Lower leg skin (tissue), 4 donors: ENCODE measurements at regions not wholly inside any gene's neighbourhood (a gene's known extent, or its start where the extent isn't known, plus 50 kb on each side); places are given as distances from the start of the nearest gene placed in this dataset.

Experiments used
- DNase-seq, 2 donors: peaks; one replicate each; pipeline ENCODE4 v3.0.0-alpha.2; 2019; ENCODE audit warnings: low spot score in 2 of 2
- H3K4me3 ChIP-seq: fragments of 200-600 bp; sonication (generic); 2 replicates; pipeline ENCODE4 v1.5.1; 2017; ENCODE audit warnings: mild to moderate bottlenecking, low read depth; ENCODE audit not compliant: poor library complexity, severe bottlenecking
- CTCF ChIP-seq, 3 donors: fragments of 450-650 bp; IDR thresholded peaks; one replicate each; pipeline ENCODE4 v1.5.1; 2016; ENCODE audit warnings: antibody characterized with exemption in 3 of 3, mild to moderate bottlenecking in 3 of 3, moderate library complexity in 2 of 3
- POLR2A ChIP-seq, 2 donors: fragments of 450-650 bp; IDR thresholded peaks; one replicate each; pipeline ENCODE4 v1.6.1; 2016 to 2017; ENCODE audit warnings: antibody characterized with exemption in 2 of 2, mild to moderate bottlenecking in 1 of 2, moderate library complexity in 1 of 2
- WGBS, 2 donors: methylation state at CpG; one replicate each; pipeline ENCODE4 v1.1.5; 2018; 5-methylcytosine and 5-hydroxymethylcytosine counted together
- intact Hi-C: fragments of 100-400 bp; cut with DNase I; formaldehyde crosslinking; loops from one replicate; pipeline ENCODE4 v1.15.0; 2023; ENCODE audit warnings: low total_unique reads

GRCh38 chr3:43892061-43892460 is 201.3 kb downstream of the ABHD5 start:
- 56 to 58% methylated on average over 6 of the region's 6 CpGs for WGBS, 2 donors
- no peak for DNase-seq

GRCh38 chr3:43892526-43892925 is 201.8 kb downstream of the ABHD5 start:
- intact Hi-C loops, result no loop called here
- DNase-seq, result no peak
- 15 to 16% methylated on average over 7 of the region's 7 CpGs for WGBS, 2 donors

More at GRCh38 chr3:43892061-43892460, 201.3 kb downstream of the ABHD5 start:
- TF ChIP-seq CTCF (IDR thresholded peaks at IDR 0.05), result no peak
- intact Hi-C loops, result no loop called here
- no peak overlapping the region for H3K4me3 ChIP-seq

GRCh38 chr3:43893727-43894126 is 203.0 kb downstream of the ABHD5 start:
- intact Hi-C loops, result no loop called here
- H3K4me3 ChIP-seq, result no peak overlapping the region
- no peak for DNase-seq
- TF ChIP-seq POLR2A (IDR thresholded peaks at IDR 0.05) (no peak), CTCF (IDR thresholded peaks at IDR 0.05) (no peak)
- WGBS, 2 donors, result 4 to 6% methylated on average over 14 of the region's 14 CpGs

More at GRCh38 chr3:43892526-43892925, 201.8 kb downstream of the ABHD5 start:
- H3K4me3 ChIP-seq, result no peak overlapping the region
- TF ChIP-seq CTCF (IDR thresholded peaks at IDR 0.05), result no peak
- no peak for TF ChIP-seq POLR2A (IDR thresholded peaks at IDR 0.05)

- WGBS, 2 donors, result 15% methylated on average over 63 of the region's 63 CpGs
- DNase-seq, result no peak
- no peak for TF ChIP-seq POLR2A (IDR thresholded peaks at IDR 0.05)
- no peak for TF ChIP-seq CTCF (IDR thresholded peaks at IDR 0.05)
- H3K4me3 ChIP-seq, result peak overlapping the region; percentile 23
- intact Hi-C loops, result no loop called here
These were observed 203.7 kb downstream of the ABHD5 start for GRCh38 chr3:43894176-43895049.

GRCh38 chr3:43895573-43895972 is 204.8 kb downstream of the ABHD5 start:
- DNase-seq, result no peak

More at GRCh38 chr3:43895573-43895972, 204.8 kb downstream of the ABHD5 start:
- no peak overlapping the region for H3K4me3 ChIP-seq
- intact Hi-C loops, result no loop called here
- WGBS, 2 donors, result 44 to 58% methylated on average over 4 of the region's 4 CpGs
- TF ChIP-seq CTCF (IDR thresholded peaks at IDR 0.05) (no peak), POLR2A (IDR thresholded peaks at IDR 0.05) (no peak)
